ENCODE measurements at regions not wholly inside any gene's neighbourhood (a gene's known extent, or its start where the extent isn't known, plus 50 kb on each side); places are given as distances from the start of the nearest gene placed in this dataset.

DNA sequence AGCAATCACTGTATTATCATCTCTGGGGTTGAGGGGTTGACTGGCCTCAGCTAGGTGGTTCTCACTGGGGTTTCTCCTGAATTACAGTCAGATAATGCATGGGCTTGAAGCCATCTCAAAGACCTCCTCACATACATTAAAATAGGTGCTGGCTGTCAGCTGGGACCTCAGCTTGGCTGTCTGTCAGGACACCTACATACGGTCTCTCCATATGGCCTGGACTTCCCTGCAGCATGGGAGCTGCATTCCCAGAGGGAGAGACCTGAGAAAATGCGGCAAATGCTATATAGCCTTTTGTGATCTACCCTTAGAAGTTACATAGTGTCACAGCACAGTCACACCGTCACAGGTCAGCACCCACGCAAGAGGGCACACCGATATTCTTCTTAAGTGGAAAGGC lies 93.6 kb downstream of the TSEN15 start:
- ChIA-PET CTCF (no interaction called here), RAD21 (ENCODE audit: unreplicated experiment) (no interaction called here), POLR2A (no interaction called here), SMC1A (ENCODE audit: uncharacterized antibody, unreplicated experiment) (no interaction called here)
- intact Hi-C loops (cut with micrococcal nuclease; ENCODE audit: unreplicated experiment) (no loop called here), in situ Hi-C loops (cut with MboI) (no loop called here)
- H3K4me2 ChIP-seq (ENCODE audit: control insufficient read depth, insufficient read depth), result no peak overlapping the region
- no peaks in the 10 kb centered on the region for H3K79me2 ChIP-seq (ENCODE audit: control insufficient read depth, insufficient read depth, low read length)
- no peaks in the 10 kb centered on the region for H3K36me3 ChIP-seq (ENCODE audit: control insufficient read depth in 2 of 2, insufficient read depth in 2 of 2, low read length in 1 of 2)
- no peak for FAIRE-seq
- no peaks in the 10 kb centered on the region for H3K4me1 ChIP-seq (ENCODE audit: control insufficient read depth, insufficient read depth, low read length)
- no peaks in the 10 kb centered on the region for H3K9me3 ChIP-seq (replicated peaks; ENCODE audit: control insufficient read depth, insufficient read depth, low read length)
- TF ChIP-seq SP1 (IDR thresholded peaks at IDR 0.05; ENCODE audit: low read depth, low read length), result no peak
- TF ChIP-seq, protein P1, sequence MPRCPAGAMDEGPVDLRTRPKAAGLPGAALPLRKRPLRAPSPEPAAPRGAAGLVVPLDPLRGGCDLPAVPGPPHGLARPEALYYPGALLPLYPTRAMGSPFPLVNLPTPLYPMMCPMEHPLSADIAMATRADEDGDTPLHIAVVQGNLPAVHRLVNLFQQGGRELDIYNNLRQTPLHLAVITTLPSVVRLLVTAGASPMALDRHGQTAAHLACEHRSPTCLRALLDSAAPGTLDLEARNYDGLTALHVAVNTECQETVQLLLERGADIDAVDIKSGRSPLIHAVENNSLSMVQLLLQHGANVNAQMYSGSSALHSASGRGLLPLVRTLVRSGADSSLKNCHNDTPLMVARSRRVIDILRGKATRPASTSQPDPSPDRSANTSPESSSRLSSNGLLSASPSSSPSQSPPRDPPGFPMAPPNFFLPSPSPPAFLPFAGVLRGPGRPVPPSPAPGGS (IDR thresholded peaks at IDR 0.05; ENCODE audit: borderline replicate concordance, insufficient read depth, low read depth, low read length, poor library complexity, severe bottlenecking), result no peak
- TF ChIP-seq, protein P2, sequence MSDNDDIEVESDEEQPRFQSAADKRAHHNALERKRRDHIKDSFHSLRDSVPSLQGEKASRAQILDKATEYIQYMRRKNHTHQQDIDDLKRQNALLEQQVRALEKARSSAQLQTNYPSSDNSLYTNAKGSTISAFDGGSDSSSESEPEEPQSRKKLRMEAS (IDR thresholded peaks at IDR 0.05; ENCODE audit: low read depth, low read length), result no peak
- no peak for TF ChIP-seq HDGF (IDR thresholded peaks at IDR 0.05)
- no peak for TF ChIP-seq GABPA (IDR thresholded peaks at IDR 0.05; ENCODE audit: low read depth)
- no peak for TF ChIP-seq TCF3 (IDR thresholded peaks at IDR 0.05; ENCODE audit: borderline replicate concordance, insufficient read depth, low read depth, low read length)
- no peak for TF ChIP-seq SMAD1 (IDR thresholded peaks at IDR 0.05; ENCODE audit: low read depth, partially characterized antibody)
- no peak for TF ChIP-seq CHD2 (IDR thresholded peaks at IDR 0.05; ENCODE audit: borderline replicate concordance, low read depth, low read length)
- TF ChIP-seq, protein P3, sequence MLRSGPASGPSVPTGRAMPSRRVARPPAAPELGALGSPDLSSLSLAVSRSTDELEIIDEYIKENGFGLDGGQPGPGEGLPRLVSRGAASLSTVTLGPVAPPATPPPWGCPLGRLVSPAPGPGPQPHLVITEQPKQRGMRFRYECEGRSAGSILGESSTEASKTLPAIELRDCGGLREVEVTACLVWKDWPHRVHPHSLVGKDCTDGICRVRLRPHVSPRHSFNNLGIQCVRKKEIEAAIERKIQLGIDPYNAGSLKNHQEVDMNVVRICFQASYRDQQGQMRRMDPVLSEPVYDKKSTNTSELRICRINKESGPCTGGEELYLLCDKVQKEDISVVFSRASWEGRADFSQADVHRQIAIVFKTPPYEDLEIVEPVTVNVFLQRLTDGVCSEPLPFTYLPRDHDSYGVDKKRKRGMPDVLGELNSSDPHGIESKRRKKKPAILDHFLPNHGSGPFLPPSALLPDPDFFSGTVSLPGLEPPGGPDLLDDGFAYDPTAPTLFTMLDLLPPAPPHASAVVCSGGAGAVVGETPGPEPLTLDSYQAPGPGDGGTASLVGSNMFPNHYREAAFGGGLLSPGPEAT (IDR thresholded peaks at IDR 0.05; ENCODE audit: low read depth), result no peak
- TF ChIP-seq JUND (IDR thresholded peaks at IDR 0.05; ENCODE audit: low read depth, low read length), result no peak
- TF ChIP-seq POLR2A (IDR thresholded peaks at IDR 0.05; ENCODE audit: low read depth, low read length), result no peak
- no peak for TF ChIP-seq MTA3 (IDR thresholded peaks at IDR 0.05; ENCODE audit: borderline replicate concordance, low read length)
- TF ChIP-seq IKZF1 (conservative IDR thresholded peaks at IDR 0.05), result no peak
- TF ChIP-seq, protein P4, sequence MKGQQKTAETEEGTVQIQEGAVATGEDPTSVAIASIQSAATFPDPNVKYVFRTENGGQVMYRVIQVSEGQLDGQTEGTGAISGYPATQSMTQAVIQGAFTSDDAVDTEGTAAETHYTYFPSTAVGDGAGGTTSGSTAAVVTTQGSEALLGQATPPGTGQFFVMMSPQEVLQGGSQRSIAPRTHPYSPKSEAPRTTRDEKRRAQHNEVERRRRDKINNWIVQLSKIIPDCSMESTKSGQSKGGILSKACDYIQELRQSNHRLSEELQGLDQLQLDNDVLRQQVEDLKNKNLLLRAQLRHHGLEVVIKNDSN (IDR thresholded peaks at IDR 0.05; ENCODE audit: borderline replicate concordance, extremely low read length, insufficient read depth, low read depth, low read length), result no peak
- no peak for TF ChIP-seq GATAD2B (conservative IDR thresholded peaks at IDR 0.05; ENCODE audit: low read depth)
- TF ChIP-seq ASH2L (IDR thresholded peaks at IDR 0.05; ENCODE audit: borderline replicate concordance, low read depth), result no peak
- no peak for TF ChIP-seq HDAC2 (IDR thresholded peaks at IDR 0.05)
- no peak for TF ChIP-seq CHD4 (IDR thresholded peaks at IDR 0.05)
- BruUV-seq (replicated peaks), result no TSS peak
- WGBS (ENCODE audit: insufficient coverage, insufficient replicate concordance, low lambda C conversion rate, missing lambda C conversion rate), result 62% methylated on average over 5 of the region's 5 CpGs
- no peak overlapping the region for H3K27ac ChIP-seq (ENCODE audit: control insufficient read depth, insufficient read depth)
- no peak overlapping the region for H3K4me3 ChIP-seq
- ATAC-seq, result no peak
- no peaks in the 10 kb centered on the region for H4K20me1 ChIP-seq (ENCODE audit: control insufficient read depth, insufficient read depth)
- H3K9ac ChIP-seq (ENCODE audit: control insufficient read depth, insufficient read depth, low read length), result no peak overlapping the region
- H2AFZ ChIP-seq (ENCODE audit: control insufficient read depth, low read depth, low read length), result no peak overlapping the region
- H3K27me3 ChIP-seq (replicated peaks in 1 of 2; ENCODE audit: control insufficient read depth in 2 of 2, insufficient read depth in 2 of 2, low read length in 1 of 2), result peaks cover 2 to 3% of the 10 kb centered on the region in 2 experiments; a peak in 1 of 4 replicates
- DNase-seq (ENCODE audit: low read depth, low spot score), result no peak

All from GM12878 (cell line).